SHP77 treated with DMSO at 0.1 percent for 48 hours (cell line): ENCODE measurements at regions not wholly inside any gene's neighbourhood (a gene's known extent, or its start where the extent isn't known, plus 50 kb on each side); places are given as distances from the start of the nearest gene placed in this dataset.
A peak's percentile ranks its signal among the peaks of the same experiment; 100 is the strongest.

Experiments used
- DNase-seq: peaks from one replicate; lab custom pipeline; 2025; lab: John Stamatoyannopoulos, UW

DNA sequence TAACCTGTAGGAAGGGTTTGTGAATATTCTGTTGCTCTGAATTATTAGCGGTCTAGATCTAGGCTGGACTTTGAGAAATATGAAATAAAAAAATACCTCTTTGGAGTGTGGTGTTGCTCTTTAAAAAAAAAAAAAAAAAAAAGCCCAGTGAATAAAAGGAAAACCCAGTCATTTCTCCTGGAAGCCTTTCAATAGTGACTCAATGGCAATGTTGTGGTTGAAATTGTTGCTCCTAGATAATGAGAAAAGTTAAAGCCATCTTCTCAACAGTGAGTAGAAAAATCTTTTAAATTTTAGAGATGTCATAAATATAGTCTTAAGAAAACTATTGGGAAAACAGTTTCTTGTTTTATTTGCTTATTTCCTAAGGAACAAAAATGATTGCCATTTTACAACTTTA is 135.3 kb downstream of the RFC3 start:
- DNase-seq = no peak

DNA sequence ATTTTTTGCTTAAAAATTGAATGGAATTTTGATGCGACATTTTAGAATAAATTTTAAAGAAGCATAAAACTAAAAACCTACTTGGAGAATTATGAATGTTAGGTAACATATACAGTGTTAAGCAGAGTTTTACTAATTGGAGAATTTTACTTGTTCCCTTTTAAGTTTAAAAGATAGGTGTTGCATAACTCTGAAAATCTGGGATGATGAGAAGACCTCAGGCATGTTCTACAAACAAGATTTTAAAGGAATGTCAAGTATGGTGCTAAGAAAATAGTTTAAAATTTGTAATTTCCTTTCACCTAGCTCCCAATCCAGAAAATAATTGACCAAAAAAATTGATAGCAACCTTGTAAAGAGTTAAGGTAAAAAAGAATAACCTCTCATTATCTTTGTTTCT is 135.8 kb downstream of the RFC3 start:
- no peak for DNase-seq

DNA sequence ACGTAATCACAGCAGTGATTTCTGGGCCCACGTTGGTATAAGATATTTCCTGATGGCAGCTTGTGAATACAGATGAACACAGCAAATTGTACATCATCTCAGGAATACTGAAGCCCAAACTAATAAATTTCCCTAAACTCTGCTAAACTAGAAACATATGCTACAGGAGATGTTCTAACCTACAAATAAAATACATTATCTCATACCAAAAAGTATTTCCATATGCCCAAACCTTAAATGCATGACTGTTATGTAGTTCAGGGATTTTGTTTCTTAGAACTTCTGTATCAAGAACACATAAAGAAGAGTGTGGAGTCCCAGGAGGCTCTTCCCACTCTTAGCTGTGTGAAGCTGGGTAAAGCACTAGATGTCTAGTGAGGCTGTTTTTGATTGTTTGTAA is 138.4 kb downstream of the RFC3 start:
- no peak for DNase-seq

DNA sequence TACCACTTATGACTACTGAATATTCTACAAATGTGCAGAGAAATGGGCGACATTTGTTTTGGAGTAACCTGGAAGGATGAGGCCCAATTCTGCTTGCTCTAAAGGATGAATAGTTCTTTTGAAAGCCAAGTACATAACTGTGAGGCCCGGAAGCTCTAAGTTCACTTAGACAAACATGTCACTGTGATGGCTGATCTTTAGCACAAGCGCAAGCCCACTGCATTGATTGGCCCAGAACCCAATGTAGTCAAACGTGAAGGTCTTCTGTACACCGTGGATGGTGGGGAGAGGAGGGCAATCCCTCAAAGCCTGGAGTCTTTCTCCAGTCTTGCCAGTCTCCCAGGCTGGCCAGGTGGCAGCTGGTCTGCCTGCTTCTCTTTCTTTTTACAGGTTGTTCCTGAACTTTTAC is 139.6 kb downstream of the RFC3 start:
- no peak for DNase-seq

DNA sequence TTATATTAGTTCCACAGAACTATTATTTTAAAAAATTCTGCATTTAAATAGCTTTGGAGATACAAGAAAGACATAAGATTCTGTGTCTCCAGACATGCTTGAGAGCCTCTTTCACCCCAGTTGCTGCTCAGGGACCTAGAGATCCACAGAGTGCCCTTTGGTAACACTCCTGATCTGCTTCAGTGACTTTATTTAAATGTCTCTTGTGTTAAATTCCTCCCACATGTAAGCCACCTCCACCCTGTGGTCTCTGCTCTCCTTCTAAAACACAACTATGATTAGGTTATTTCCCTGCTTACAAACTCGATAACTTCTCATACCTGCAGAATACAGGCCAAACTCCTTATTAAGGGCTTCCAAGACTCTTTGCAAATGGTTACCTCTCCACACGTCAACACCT is 141.0 kb downstream of the RFC3 start:
- DNase-seq = no peak

DNA sequence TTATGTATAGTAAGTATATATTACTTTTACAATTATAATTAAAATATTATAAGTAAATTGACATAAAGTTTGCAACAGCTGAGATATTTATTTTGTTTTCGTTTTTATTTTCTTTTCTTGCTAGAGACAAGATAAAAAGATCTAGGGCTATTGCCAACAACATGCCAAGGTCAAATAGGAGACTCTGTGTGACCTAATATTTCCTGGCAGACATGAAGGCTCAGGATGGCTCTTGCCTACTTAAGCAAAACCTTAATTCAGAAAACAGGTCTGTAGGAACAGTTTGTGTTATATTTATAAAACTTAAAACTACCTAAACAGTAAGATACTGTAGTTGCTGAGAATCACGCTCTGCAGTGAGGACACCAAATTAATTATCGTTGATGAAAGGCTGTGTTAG is 145.2 kb downstream of the RFC3 start:
- no peak for DNase-seq

DNA sequence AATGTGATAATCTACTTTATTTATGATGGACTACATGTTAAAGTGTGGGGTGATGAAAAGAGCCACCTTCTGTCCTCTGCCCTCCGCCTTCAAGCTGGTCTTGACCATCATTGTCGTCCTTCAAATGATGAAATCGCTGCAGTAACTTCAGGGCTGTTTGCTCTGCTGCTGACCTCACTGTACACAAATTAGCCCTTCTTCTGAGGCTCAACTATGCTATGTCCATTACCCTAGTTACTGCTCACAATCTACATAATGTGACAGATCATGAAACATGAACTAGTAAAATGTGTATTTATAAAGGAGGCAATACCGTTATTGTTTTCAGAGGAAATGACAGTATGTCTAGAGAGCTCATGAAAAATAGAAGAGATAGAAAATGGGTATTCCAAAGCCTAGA is 145.9 kb downstream of the RFC3 start:
- DNase-seq = peak; percentile 8

DNA sequence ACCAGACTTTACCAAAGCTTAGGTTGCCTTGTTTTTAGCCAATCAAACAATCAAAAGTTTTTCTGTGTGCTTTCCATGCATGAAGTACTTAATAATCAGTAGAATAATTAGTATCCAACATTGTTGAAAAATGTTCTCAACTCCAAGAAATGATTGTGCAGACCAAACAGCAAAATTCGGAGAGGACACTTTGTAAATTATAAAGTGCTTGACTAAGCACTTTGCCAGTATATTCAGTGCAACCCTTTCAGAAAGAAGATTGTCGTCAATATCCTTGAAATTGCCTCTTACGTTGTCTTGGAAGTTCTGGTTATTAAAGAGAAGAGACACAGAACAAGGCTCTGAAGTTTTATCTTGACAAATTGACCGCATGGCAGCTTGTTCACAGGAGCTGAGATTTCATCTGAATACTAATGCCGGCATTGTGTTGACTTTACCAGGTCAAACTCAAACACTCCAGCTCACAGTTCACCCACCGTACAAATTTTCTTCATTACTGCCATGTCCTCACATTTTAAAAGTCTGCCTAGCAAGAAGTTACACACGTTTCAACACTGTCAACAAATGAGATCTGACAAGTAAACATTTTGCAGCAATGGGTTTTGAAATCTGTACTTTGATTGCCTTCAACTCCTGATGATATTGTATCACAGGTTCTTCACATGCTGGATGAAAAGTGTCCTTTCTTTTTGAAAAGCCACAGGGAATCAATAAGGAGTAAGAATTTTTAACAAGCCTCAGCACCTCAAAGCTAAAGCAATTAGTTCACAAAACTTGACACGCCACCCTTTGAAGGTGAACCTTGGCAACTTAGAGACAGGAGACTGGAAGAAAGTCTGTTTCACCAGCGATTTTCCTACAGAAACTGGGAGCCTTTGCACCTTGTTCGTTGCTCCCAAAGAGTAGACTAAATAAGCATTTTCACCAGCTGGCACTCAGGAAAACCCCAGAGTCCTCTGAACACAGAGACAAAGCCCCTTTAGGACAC is 150.9 kb downstream of the RFC3 start:
- DNase-seq = no peak

DNA sequence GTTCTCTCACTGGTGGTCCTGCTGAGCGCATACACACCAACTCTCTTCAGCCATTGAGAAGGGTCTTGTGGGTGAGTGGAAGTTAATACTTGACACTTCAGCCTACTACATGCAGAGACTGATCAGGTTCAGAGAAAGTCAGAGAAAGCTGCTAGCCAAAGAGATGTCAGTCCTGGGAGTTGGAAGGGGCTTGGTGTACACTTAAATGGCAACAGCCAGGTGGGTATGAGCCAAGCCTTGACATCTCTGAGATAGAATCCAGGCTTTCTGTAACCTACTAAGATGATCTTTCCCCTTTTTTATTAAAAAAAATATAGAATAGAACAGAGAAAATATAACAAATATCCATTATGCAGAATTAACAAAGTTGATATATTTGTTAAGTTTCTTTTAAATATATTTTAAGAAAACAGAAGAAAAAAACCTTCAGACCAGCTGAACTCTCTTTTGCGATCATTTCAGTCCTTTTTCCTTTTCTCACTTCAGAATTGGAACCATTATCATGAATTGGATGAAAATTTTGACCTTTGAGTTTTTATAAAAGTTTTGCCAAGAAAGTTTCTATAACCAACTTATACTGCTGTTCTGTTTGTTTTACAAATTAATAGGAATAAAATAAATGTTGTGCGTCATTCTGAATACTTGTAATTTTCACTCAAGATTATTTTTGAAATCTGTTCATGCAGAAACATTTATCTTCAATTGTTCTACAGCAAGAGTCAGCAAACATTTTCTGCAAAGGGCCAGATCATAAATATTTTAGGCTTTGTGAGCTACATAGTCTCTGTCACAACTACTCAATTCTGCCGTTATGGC is 153.0 kb downstream of the RFC3 start:
- no peak for DNase-seq

DNA sequence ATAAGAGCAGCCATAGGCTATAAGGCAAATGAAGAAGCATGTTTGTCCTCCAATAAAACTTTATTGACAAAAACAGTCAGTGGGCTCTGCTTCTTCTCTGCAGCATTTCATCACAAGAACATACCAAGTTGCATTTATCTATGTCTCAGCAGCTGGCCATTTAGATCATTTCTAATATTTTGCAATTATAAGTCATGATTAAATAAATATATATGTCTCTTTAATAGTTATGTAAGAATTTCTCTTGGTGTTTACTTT is 153.5 kb downstream of the RFC3 start:
- no peak for DNase-seq

DNA sequence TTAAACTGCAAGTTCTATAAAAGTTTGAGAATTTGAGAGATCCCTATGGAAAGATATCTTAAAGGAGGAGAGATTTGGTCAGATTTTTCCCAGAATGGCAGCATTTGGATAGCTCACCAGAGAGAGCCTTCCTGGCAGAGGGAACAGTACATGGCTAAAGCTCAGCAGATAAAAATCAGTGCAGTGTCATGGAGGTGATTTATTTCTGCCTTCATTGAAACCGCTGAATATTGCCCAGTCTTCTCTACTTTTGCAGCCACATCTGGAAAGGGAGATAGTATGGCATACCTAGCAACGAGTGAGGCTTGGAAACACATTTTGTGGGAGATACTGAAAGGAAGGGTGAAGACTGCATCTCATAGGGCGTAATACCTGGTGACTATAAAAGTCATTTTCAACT is 155.2 kb downstream of the RFC3 start:
- no peak for DNase-seq

DNA sequence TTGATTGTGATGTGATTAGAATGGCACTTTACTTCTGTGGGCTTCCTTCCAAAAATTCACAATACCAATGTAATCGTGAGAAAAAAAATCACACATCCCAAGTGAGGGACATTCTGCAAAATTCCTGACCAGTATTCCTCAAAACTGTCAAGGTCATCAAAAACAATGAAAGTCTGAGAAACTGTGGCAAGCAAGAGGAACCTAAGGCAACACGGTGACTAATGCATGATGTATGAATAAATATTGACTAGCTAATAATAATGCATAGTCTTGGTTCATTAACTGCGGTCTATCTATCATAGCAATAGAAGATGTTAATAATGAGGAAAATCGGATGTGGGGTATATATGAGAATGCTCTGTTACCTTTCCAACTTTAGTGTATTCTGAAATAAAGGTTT is 159.0 kb downstream of the RFC3 start:
- no peak for DNase-seq

DNA sequence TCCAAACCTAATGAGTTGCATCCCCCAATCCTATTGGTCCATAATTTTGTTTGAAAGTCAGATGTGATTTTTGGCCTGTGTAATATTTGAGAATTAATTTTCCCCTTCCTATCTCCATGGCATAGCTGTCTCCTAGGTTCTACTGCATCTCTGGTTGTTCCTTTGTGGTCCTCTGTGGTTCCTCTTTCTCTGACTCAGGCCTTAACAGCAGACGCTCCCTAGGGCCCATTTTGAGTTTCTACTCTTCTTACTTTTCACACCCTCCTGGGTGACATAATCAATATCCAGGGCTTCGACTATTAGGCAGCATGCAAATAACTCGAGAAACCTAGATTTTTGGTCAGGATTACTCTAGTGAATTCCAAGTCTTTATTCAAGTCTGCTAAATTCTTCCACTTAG is 160.7 kb downstream of the RFC3 start:
- no peak for DNase-seq

DNA sequence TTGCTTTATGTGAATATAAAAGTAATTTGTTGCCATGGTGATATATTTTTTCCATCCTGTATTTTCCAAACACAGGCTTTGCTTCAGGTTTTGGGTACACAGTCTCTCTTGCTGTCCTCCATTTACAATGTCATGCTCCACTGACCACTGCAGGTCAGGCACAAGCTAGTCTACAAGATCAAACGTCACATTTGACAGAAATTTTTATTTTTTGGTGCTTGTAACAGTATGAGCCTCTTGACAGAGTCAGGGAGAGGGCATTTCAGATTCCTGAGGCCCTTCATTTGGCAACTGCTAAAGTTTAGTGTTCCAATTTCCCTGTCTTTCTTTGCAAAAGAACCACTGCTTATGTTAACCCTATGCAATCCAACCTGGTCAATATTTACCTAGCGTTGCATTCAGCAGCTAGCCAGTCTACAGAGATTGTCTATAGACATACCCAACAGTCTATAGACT is 175.0 kb downstream of the RFC3 start:
- peak; percentile 45 for DNase-seq

DNA sequence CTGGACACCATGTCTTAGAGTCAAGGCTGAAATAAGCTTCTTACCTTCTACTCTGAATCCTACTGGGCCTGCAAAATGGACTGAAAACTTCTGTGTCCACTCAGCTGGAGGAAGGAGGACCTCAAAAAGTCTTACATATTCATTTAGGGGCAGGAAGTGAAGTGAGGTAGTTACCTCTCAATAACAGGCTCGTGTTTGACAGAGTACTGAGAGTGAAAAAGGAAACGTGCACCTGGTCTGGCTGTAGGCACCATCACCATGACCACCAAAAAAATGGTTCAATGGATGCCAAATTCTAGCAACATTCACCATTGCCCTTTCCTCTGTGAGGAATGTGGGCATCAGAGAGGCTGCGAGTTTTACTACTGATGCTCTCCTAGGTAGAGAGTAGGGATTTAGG is 176.2 kb downstream of the RFC3 start:
- DNase-seq = no peak

DNA sequence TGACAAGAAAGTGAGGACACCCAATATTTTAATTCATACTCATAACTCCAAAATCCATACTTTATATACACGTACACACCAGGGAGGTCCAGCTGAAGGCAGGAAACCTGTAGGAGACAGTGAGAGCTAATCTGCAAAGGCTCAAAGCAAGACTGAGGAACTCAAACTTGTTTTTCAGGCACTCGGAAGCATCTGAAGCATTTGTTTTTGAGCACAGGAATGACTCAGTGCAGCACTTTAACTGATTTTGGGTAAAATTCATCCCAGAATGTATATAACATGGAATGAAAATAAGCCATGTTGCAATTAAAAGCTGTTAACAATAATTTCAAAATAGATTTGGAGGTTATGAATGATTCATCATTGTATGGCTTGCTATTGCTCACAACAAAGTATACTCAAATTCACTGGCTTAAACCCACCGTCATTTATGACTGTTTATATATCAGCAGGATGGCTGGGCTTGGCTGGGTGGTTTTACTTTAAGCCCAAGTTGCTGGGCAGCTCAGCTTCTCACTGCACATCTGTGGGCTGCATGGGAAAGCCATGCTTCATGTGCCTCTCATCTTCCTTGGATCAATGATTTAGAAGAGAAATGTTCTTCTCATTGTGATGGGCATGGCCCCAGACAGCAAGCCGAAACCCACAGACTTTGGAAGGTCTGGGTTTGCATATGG is 177.0 kb downstream of the RFC3 start:
- no peak for DNase-seq

DNA sequence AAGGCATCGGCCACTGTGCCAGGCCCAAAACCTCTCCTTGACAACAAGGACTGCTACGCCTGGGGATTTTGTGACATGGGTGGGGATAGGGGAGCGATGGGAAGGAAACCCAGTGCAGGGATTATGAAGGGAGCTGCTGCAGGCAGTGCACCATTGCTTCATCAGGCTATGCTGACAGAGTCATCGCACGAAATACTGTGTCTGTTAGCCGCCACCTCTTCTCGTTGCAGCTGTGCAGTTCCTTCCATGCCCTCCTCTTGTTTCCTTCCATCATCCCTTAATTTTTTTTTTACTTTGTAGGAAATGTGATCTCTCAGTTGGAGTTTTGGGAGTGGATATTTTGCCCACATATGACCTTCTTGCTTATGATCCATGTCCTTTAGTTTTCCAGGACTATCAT is 178.7 kb downstream of the RFC3 start:
- no peak for DNase-seq

DNA sequence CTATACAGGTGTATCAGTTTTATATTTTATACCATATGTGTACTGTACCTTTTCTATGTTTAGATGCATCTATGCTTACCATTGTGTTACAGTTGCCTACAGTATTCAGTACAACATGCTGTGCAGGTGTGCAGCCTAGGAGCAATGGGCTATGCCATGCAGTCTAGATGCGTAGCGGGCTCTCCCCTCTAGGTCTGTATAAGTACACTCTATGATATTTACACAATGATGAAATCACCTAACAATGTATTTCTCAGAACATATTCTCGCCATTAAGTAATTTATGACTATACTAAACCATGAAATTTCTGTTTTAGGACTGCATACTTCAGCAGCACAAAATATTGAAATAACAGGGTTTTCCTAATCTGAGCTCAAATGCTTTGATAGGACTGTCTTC is 179.6 kb downstream of the RFC3 start:
- DNase-seq = peak; percentile 20

DNA sequence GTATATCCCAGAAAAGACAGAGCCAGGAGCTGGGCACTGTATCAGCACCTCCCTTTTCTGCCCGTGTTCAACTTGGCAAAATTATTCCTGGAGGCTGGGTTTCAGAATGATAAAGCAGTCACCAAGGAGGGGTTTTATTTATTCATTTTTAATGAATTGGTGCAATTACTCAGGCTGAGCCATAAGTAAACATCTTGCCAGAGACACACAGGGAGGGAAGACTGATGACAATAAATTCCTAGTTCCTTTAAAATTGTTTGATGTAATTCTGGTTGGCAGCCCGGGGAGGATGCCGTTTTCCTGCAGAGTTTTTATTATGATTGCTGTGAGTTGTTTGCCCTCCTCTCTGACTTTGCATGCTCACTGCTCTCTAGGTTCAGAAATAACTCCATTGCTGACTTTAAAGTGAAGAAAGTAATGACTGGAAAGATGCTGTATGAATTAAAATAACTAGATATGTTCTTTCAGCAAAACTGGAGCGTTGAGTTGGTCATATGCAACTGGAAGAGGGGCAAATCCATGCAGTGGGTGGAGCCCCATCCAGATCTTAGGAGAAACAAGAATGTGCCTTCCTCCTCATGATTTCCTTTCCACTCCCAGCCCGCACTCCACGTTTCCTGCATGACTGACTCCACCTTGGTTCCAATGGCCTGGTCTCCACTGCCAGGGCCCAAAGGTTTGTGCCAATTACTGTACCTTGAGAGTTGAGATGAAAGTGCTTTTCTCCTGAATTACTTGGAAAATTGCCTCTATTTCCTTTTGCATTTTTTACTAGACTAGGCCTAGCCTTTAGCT is 182.1 kb downstream of the RFC3 start:
- no peak for DNase-seq

DNA sequence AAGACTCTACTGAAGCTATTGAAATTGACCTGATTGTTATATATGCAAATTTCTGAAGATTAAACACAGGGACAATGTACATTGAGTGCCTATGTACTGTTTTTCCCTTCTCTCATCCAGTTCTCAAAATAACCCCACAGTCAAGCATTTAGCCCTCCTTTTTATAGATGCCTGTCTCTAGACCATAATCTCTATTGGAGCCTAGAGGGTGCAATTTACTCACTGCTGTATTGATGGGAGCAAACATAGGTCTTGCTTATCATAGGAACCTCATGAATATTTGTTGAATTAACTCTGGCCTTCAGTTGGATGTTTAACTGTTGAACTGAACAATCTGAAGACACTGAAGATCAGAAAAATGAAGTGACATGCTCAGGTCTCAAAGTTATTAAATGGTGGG is 183.0 kb downstream of the RFC3 start:
- no peak for DNase-seq

DNA sequence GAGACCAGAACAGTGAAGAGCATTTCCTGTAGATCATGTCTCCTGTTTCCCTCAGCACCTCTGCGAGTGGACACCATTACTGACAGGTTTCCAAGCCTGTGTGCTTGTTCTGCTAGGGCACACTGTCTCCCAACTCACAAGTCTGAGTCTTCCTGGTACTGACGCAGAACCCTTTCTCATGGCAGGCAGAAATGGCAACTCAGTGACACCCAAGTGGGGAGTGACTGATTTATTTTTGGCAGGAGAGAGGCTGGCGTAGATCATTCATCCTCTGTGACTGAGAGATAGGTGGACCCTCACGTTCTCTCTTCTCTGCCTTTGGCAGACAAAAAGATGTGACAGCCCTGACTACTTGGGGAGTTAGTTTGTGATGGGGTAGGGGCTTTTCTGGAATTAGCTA is 183.4 kb downstream of the RFC3 start:
- DNase-seq = no peak

DNA sequence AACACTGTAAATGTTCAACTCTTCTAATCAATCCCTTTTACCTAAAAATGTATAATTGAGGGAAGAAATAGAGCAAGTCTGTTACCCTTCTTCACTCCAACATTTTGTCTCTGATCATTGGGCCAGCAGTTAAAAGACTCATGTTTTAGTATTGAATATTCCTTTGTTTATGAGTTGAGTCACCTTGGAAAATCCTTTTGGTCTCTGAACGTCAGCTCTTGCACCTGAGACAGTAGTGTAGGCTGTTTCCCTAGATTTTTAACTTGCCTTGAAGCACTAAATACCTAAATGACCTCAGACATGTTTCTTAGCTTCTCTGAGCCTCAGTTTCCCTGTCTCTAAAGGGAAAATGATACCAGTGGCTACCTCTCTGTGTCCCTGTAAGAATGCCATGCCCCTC is 184.2 kb downstream of the RFC3 start:
- no peak for DNase-seq
